ACC112 (cell line): ENCODE measurements at regions not wholly inside any gene's neighbourhood (a gene's known extent, or its start where the extent isn't known, plus 50 kb on each side); places are given as distances from the start of the nearest gene placed in this dataset.

Experiments used
- H2AFZ ChIP-seq: fragments of 200-600 bp; sonication (generic); one replicate; pipeline ENCODE4 v1.6.0; 2017; ENCODE audit warnings: antibody characterized with exemption, low read length; ENCODE audit not compliant: unreplicated experiment
- H3K27ac ChIP-seq: fragments of 200-600 bp; sonication (generic); 2 replicates; pipeline ENCODE4 v1.5.1; 2014; ENCODE audit warnings: low read depth, mild to moderate bottlenecking, antibody characterized with exemption, low read length, moderate library complexity
- H3K27me3 ChIP-seq: fragments of 200-600 bp; sonication (generic); 2 replicates; pipeline ENCODE4 v1.6.1; 2014; ENCODE audit warnings: mild to moderate bottlenecking, antibody characterized with exemption, low read length, moderate library complexity, mixed read lengths; ENCODE audit not compliant: insufficient read depth
- H3K36me3 ChIP-seq: fragments of 200-600 bp; sonication (generic); 2 replicates; pipeline ENCODE4 v1.6.1; 2016; ENCODE audit warnings: mild to moderate bottlenecking, antibody characterized with exemption, low read length, moderate library complexity, mixed read lengths; ENCODE audit not compliant: insufficient read depth
- H3K4me1 ChIP-seq: fragments of 200-600 bp; sonication (generic); one replicate; pipeline ENCODE4 v1.6.1; 2016; ENCODE audit warnings: low read length, mixed read lengths; ENCODE audit not compliant: insufficient read depth, unreplicated experiment, control insufficient read depth
- H3K4me3 ChIP-seq: fragments of 200-600 bp; sonication (generic); 2 replicates; pipeline ENCODE4 v1.5.1; 2014; ENCODE audit warnings: mild to moderate bottlenecking, low read depth, low read length
- H3K79me2 ChIP-seq: fragments of 200-600 bp; sonication (generic); one replicate; pipeline ENCODE4 v1.6.0; 2016; ENCODE audit warnings: low read length; ENCODE audit not compliant: control insufficient read depth, unreplicated experiment, insufficient read depth

- Histone ChIP-seq H3K4me3 (no peak overlapping the region), H3K4me1 (peaks cover 6% of the 10 kb centered on the region), H3K36me3 (no peaks in the 10 kb centered on the region), H3K27me3 (no peaks in the 10 kb centered on the region; the same call in 1 of the 2 replicates), H3K27ac (no peak overlapping the region), H3K79me2 (no peaks in the 10 kb centered on the region), H2AFZ (no peak overlapping the region)
Observed at GRCh38 chr10:78186572-78186971, 152.9 kb downstream of the RPS24 start.

GRCh38 chr10:78187371-78187770 is 153.7 kb downstream of the RPS24 start:
- Histone ChIP-seq H2AFZ (no peak overlapping the region), H3K27ac (no peak overlapping the region), H3K4me1 (peaks cover 6% of the 10 kb centered on the region), H3K4me3 (no peak overlapping the region), H3K36me3 (no peaks in the 10 kb centered on the region), H3K79me2 (no peaks in the 10 kb centered on the region), H3K27me3 (peaks cover 5% of the 10 kb centered on the region; the same call in 1 of the 2 replicates)

- Histone ChIP-seq H3K27ac (no peak overlapping the region), H3K36me3 (no peaks in the 10 kb centered on the region), H3K4me1 (peaks cover 6% of the 10 kb centered on the region), H3K27me3 (peaks cover 13% of the 10 kb centered on the region), H3K79me2 (no peaks in the 10 kb centered on the region), H3K4me3 (no peak overlapping the region), H2AFZ (no peak overlapping the region)
Observed at GRCh38 chr10:78188446-78188845, 154.8 kb downstream of the RPS24 start.

- H3K36me3 ChIP-seq, result no peaks in the 10 kb centered on the region
- H2AFZ ChIP-seq, result no peak overlapping the region
- H3K79me2 ChIP-seq, result no peaks in the 10 kb centered on the region
- peaks cover 20% of the 10 kb centered on the region for H3K27me3 ChIP-seq
- H3K4me1 ChIP-seq, result peaks cover 6% of the 10 kb centered on the region
- no peak overlapping the region for H3K27ac ChIP-seq
- H3K4me3 ChIP-seq, result no peak overlapping the region
Observed at GRCh38 chr10:78190051-78190825, 156.6 kb downstream of the RPS24 start.

- Histone ChIP-seq H2AFZ (no peak overlapping the region), H3K36me3 (no peaks in the 10 kb centered on the region)
Observed at GRCh38 chr10:78191301-78191700, 157.6 kb downstream of the RPS24 start.

GRCh38 chr10:78193189-78193588 is 159.5 kb downstream of the RPS24 start:
- Histone ChIP-seq H3K79me2 (no peaks in the 10 kb centered on the region), H3K27ac (no peak overlapping the region), H2AFZ (no peak overlapping the region), H3K4me1 (peaks cover 4% of the 10 kb centered on the region), H3K4me3 (no peak overlapping the region), H3K27me3 (peaks cover 20% of the 10 kb centered on the region), H3K36me3 (no peaks in the 10 kb centered on the region)

More at GRCh38 chr10:78191301-78191700, 157.6 kb downstream of the RPS24 start:
- no peaks in the 10 kb centered on the region for H3K4me1 ChIP-seq
- H3K27me3 ChIP-seq, result peaks cover 20% of the 10 kb centered on the region
- no peaks in the 10 kb centered on the region for H3K79me2 ChIP-seq
- no peak overlapping the region for H3K27ac ChIP-seq
- H3K4me3 ChIP-seq, result no peak overlapping the region

GRCh38 chr10:78194050-78194449 is 160.4 kb downstream of the RPS24 start:
- H3K4me3 ChIP-seq, result no peak overlapping the region
- peaks cover 20% of the 10 kb centered on the region for H3K27me3 ChIP-seq
- H2AFZ ChIP-seq, result no peak overlapping the region
- no peaks in the 10 kb centered on the region for H3K79me2 ChIP-seq
- no peak overlapping the region for H3K27ac ChIP-seq
- H3K36me3 ChIP-seq, result no peaks in the 10 kb centered on the region
- peaks cover 4% of the 10 kb centered on the region for H3K4me1 ChIP-seq

GRCh38 chr10:78194539-78195402 is 161.1 kb downstream of the RPS24 start:
- Histone ChIP-seq H3K27me3 (peaks cover 22% of the 10 kb centered on the region), H3K4me3 (no peak overlapping the region), H2AFZ (no peak overlapping the region), H3K36me3 (no peaks in the 10 kb centered on the region), H3K79me2 (no peaks in the 10 kb centered on the region), H3K27ac (no peak overlapping the region), H3K4me1 (peaks cover 4% of the 10 kb centered on the region)

- peaks cover 26% of the 10 kb centered on the region for H3K27me3 ChIP-seq
- no peak overlapping the region for H3K27ac ChIP-seq
- H3K4me3 ChIP-seq, result no peak overlapping the region
- no peak overlapping the region for H2AFZ ChIP-seq
- no peaks in the 10 kb centered on the region for H3K79me2 ChIP-seq
- H3K4me1 ChIP-seq, result peaks cover 4% of the 10 kb centered on the region
- no peaks in the 10 kb centered on the region for H3K36me3 ChIP-seq
Observed at GRCh38 chr10:78196396-78196795, 162.7 kb downstream of the RPS24 start.

- peaks cover 4% of the 10 kb centered on the region for H3K4me1 ChIP-seq
- H3K4me3 ChIP-seq, result no peak overlapping the region
- no peaks in the 10 kb centered on the region for H3K36me3 ChIP-seq
- no peaks in the 10 kb centered on the region for H3K79me2 ChIP-seq
- peaks cover 24% of the 10 kb centered on the region for H3K27me3 ChIP-seq
- H2AFZ ChIP-seq, result no peak overlapping the region
- no peak overlapping the region for H3K27ac ChIP-seq
Observed at GRCh38 chr10:78196964-78197363, 163.3 kb downstream of the RPS24 start.
